CD4-positive, alpha-beta T cell treated with Interleukin-21 for 1 hour (primary cell): ENCODE measurements at regions not wholly inside any gene's neighbourhood (a gene's known extent, or its start where the extent isn't known, plus 50 kb on each side); places are given as distances from the start of the nearest gene placed in this dataset.

ENCODE experiments used
- DNase-seq: peaks from one replicate; pipeline ENCODE4 v3.0.0-alpha.2; 2020

DNA sequence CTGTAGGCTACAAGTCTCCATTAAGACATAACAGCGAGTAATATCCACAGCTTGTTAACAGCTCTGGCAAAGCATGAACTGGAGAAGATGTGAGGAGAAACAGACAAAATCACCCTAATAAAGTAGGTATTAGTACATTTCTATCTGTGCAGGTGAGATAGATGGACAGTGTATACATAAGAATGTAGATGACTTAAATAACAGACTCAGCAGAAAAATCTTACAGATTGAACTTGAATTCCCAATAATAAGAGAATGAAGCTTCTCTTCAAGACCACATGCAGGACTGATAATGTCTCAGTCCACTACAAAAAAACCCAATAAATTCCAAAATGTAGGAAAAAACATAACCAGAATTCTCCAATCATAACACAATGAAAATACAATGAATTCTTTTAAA lies 153.0 kb downstream of the IRX2 start:
- no peak for DNase-seq

DNA sequence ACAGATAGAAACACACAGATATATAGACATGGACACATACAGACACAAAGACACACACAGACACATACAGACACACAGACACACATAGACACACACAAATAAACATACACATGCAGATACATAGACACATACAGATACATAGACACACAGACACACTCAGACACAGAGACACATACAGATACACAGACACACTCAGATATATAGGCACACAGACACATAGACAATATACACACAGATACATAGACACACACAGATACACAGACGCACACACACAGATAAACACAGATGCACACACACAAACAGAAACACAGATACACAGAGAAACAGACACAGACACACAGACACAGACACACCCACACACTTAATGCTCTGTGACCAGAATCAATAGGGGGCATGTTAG lies 156.8 kb downstream of the IRX2 start:
- no peak for DNase-seq

DNA sequence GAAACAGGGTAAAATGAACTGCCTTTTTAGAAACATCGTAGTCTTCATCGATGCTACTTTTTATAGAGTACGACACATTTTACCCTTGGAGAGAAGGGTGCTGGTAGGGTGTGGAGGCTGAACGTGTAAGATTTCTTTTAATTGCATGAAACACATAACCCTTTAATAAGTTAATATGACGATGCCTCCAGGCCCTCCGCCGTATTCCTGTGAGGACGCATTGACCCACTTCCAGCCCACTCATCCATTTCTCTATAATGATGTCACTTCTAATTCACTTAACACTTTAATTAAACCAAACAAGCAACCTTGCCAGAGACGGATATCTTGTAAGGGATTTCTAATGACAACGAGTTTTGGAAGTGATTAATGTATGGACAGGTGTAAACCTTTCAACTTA lies 158.7 kb downstream of the IRX2 start:
- DNase-seq = no peak

DNA sequence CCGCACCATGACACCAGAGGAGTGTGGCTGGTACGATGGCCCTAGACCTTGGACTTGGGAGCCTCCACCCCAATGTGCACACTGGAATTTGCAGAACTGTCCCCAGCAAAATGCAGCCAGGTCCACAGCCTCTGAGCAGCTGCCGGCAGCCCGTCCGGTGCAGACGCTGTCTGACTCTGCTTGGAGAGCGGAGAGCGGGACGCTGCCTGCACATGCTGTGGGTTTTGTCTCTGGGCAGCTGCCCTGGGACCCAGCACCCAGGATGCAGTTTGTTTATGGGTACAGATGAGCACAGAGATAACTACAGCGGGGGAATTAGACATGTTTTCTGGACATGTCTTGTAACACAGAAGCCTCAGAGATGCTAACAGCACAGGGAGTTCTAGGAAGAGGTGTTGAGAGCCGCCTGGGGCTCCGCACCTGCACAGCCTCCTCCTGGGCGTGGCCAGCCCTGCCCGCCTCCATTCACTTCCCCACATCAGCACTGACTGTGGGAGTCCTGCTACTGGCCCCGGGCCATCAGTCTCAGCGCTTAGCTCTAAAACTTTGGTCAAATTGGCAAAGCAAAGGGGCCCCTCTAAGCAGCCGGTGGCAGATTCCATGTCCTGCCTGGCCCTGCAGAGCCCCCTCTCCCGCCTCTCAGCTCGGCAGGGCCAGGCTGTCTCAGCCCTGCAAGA lies 159.6 kb downstream of the IRX2 start:
- DNase-seq = no peak

DNA sequence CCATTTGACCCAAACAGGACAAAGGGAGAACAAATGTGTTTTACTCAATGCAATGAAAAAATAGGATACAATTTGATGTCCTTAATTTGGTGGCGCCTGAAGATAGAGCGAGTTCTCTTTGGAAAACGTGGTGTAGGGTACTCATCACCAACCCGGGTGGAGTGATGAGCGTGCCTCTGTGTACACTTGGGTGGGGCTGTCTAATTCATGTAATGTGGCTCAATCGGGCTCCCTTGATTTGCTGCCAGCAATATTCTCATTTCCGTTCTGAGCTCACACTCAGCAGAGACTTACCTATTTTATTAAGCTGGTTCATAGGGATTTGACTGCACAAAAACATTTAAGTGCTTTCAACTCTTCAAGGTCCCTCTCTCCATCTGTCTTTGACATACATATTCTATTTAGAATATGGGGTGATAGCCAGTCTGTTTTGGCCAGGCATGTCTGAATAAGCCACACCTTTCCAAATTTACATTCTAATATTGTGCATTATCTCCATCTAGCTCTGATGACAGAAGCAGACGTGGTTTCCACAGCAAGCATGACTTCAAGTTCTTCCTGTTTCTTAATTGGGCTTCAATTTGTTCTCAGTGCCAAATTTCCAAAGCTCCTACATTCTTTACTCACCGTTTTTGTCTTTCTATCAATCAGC lies 162.5 kb downstream of the IRX2 start:
- DNase-seq = no peak

DNA sequence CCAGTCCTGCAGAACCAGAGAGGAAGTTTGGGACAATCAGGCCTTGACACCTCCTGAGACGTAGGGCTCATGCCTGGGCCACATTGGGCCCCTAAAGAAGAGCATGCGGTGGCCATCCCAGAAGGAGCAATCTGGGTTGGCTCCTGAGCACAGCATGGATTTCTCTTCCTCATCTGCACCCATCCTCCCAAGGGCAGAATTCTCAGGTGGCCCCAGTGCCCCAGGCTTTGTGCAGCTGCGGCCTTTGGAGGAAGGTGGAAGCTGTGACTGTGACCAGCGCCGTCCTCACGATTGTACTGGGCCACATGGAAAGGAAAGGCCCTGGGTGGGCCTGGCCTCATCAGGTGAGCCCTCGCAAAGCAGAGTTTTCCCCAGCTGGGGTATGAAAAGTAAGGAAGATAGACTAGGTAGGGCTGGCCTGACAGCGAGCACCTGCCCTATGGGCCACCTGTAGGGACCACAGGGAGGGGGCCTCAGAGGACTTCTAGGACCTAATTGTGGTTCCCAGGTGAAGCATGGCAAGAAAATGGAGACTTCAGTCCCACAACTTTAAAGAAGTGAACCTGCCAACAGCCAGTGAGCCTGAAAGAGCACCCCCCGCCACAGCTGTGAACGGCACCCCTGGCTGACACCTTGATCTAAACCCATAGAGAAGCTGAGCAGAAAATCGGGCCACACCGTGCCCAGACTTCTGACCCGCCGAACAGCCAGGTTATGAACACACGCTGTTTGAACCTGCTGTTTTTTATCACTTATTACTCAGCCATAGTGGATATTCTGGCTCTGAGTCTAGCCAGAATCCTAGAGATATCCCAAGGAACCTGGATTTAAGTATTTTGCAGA lies 164.1 kb downstream of the IRX2 start:
- DNase-seq = no peak

- DNase-seq = no peak
Observed at GRCh38 chr5:2586016-2586715, 165.3 kb downstream of the IRX2 start.

DNA sequence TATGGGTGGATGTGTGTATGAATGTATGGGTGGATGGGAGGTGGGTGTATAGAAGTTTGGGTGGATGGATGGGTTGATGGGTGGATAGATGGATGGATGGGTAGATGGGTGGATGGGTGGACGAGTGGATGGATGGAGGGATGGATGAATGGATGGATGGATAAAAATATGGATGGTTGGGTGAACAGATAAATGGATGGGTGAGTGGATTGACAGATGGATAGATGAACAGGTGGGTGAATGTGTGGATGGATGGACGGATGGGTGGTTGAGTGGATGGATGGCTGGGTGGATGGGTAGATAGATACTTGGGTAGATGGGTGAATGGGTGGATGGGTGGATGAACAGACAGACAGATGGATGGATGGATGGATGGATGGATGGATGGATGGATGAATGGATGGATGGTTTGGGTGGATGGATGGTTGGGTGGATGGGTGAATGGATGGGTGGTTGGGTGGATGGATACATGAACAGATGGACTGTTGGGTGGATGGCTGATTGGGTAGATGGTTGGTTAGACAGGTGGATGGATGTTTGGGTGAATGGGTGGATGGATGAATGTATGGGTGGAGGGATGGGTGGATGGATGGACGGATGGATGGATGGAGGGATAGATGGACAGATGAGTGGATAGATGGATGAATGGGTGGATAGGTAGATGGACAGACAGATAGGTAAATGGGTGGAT lies 166.8 kb downstream of the IRX2 start:
- DNase-seq = no peak

DNA sequence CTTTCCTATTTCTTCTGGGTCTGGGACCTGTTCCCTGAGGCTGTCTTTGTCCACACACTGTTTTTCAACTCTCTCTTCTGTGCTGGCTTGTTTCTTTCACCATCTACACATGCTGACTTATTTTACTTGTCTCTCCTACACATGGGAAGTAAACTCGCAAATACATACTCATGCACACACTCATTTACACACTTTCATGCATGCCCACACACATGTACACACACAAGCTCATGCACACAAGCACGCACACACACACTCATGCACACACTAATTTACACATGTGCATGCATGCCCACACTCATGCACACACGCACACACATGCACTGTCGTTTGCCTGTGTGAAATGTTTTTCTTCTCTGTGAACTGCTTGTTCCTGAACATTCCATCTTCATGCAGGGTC lies 169.0 kb downstream of the IRX2 start:
- no peak for DNase-seq

- no peak for DNase-seq
Observed at GRCh38 chr5:2582106-2582505, 169.4 kb downstream of the IRX2 start.

DNA sequence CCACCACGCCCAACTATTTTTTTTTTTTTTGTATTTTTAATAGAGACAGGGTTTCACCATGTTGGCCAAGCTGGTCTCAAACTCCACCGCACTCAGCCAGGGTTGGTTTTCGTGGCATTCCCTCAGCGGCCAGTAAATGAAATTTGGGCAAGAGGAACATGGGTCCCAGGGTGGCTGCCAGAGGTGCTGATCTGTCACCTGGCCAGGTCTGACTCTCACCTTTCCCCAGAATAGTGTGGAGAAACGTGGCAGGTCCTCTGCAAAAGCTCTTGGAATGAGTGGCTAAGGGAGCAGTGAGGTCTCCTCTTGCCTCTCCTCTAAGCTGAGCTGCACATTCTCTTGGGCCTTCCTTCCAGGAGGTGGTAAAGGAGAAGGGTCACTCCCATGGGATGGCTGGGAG lies 170.1 kb downstream of the IRX2 start:
- DNase-seq = no peak

- DNase-seq = no peak
Observed at GRCh38 chr5:2579126-2579525, 172.4 kb downstream of the IRX2 start.

DNA sequence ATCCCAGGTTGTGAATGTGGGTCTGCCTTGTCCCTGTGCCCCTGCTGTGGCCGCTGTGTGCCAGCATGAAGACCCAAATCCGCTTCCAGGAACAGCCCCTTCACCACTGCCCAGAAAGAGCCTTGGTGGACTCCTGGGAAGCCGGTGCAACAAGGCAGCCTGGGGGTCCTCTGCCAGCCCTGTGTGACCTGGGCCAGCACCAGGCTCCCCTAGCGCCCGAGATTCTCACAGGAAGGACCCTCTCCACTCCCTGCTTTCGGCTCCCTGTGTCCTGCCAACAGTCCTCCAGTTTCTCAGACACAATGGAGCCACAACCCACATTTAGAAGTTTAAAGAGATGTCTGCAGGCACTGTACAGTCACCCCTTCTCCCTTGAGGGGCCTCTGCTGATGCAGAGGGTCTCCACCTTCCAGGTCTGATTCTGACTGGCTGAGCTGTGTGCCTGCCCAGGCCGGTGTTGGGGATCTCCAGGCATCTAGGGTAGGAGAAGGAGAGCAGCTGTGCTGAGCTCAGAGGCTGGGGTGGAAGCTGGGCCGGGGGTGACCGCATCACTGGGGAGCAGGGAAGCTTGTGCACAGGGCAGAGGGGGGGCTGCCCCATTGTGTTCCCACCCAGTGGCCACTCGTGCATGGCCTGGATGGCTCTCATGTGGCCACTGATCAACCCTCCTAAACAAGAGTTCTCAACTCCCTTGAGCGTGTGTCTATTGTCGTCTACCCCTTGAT lies 174.0 kb downstream of the IRX2 start:
- no peak for DNase-seq

GRCh38 chr5:2576823-2577222 lies 174.7 kb downstream of the IRX2 start:
- DNase-seq = no peak

DNA sequence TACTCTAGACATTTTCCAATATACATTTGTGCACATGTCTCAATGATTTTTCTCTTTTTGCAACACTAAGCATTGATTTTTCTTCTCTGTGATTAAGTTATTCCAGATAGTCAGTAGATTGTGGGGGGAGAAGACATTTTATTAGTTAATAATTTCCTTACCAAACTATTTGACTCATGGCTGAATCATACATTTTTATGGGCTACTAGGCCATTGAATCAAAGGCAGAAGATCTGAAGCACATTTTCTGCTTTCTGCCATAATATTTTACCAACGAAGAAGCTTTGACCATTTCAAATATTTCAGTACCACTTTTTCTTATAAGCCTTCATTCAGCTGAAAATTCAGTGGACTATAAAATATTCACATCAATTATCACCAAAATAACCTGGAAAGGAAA lies 175.6 kb downstream of the IRX2 start:
- DNase-seq = no peak

DNA sequence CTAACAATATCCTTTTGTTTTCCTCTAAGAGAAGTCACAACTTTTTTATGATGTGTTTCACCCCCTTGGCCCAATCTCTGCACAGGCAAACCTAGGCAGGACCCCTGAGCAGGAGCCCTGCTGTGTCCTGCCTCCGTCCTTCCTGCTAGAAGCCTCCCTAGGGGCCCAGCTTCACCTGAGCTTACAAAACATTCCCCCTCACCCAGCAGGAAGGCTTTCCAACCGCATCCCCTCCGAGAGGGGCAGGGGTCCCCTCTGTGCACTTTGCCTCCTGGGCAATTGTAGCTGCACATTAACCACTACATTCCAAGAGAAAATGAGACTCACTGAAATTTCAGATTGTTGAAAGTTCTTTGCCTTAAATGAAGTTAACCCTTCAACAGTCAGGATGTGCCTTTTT lies 176.2 kb downstream of the IRX2 start:
- DNase-seq = no peak

GRCh38 chr5:2574155-2574554 lies 177.3 kb downstream of the IRX2 start:
- no peak for DNase-seq

DNA sequence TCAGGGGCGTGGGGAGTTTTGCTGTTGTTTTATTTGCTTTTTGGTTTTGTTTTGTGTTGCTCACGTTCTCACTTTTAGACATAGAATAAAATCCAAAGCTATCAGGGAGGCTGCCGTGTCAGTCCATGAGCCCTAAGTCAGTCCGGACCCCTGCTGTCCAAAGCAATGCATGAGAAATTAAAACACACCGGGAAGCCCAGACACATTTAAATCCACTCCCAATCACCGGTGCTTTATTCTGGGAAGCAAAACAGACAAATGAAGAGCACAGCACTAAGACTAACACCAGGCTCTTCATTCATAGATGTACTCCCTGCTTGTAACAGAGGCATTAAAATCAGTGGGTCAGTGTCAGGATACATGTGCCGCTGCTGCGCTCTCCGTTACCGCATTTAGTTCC lies 180.9 kb downstream of the IRX2 start:
- DNase-seq = no peak

DNA sequence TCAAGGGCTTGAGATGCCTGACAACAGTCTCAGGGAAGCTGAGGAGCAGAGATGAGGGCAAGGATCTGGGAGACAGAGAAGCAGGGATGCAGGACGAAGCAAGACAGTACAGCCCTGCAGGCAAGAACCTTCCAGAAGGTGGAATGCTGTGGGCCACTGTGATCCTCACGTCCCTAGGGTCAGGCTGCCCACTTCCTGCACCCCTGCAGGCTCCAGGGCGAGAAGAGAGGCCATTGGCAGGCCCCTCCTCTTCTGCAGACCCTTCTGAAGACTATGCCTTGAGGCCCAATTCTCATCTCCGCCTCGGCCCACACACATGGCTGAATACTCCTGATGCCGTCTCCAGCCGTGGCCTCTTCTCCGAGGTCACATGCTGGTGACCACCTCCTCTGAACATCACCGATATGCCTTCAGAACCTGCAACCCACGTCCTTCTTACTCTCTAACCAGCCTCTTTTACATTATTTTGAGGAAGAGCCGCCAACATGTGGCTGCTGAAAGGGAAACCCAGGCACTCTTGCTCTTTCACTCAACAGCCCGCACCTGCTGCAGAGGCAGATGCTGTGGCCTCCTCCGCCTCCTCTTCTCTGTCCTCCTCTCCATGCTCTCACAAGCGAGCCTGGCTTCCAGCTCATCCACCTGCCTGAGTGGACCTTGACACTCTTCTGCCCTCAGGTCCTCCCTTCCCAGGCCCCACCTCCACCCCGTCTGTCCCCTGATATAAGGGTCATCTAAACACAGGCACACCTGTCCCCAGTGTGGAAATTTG lies 181.5 kb downstream of the IRX2 start:
- DNase-seq = no peak

DNA sequence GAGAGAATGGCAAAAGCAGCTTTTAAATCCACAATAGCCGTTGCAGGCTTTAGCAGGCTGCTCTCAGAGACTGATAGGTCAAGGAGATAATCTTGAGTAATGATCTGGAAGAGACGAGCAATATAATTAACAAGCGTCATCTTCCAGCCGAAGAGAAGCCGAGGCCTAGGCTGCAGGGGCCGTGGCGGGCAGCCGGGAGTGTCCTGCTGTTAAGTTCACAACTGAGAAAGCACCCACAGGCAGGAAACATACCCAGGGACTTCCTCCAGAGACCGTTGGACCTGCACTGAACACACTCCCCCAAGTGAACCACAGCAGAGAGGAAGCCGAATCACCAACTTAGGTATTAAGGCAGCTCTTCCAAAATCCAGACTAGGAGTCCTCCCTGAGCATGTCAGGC lies 182.3 kb downstream of the IRX2 start:
- DNase-seq = no peak

DNA sequence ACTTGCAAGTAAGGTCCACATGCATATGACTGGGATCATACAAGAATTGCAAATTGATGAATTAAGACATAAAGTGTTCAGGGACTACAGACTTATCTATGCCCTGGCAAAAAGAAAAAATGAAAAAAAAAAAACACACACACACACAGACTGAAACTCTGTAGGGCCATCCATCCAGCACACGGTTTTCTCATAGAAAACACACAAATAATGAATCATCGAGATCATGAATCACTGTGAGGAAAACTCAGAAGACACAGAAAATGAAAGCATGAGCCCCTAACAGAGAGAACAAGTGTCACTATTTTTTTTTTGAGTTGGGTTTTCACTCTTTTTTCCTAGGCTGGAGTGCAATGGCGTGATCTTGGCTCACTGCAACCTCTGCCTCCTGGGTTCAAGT lies 185.2 kb downstream of the IRX2 start:
- no peak for DNase-seq
